Fibroblast of upper back skin (primary cell): ENCODE measurements at regions not wholly inside any gene's neighbourhood (a gene's known extent, or its start where the extent isn't known, plus 50 kb on each side); places are given as distances from the start of the nearest gene placed in this dataset.

Source experiments
- DNase-seq: peaks from one replicate; pipeline ENCODE4 v3.0.0-alpha.2; 2013

DNA sequence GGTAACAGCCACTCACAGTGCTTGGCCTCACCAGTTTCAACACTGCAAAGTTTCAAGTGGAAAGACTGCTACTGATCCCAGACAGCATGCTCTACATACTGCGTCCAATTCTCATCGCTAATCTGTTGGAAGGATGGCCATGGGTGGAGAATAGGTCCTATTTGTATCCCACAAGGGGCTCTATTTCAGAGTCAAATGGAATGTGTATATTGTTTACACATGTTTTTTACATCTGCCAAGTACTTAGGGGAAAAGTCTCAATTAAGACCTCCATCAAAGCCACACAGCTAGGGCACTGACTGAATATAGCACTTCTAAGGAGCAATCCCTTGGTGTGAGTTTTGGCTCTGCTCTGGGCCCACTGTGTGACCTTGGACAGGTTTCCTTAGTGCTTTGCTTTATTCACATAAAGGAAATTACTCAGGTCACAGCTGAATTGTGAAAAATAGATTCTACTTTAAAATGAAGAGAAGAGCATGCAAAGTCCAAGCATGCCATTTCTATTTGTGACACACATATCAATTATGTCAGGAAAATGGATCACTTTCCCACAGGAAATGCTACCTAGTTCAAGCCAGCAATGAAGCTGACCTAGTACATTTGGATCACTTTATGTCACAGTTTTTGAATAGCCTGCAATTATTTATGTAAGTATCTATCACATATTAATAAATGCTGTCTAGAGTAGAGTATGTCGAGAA is 112.9 kb upstream of the STK17B start:
- DNase-seq = peak; percentile 21

DNA sequence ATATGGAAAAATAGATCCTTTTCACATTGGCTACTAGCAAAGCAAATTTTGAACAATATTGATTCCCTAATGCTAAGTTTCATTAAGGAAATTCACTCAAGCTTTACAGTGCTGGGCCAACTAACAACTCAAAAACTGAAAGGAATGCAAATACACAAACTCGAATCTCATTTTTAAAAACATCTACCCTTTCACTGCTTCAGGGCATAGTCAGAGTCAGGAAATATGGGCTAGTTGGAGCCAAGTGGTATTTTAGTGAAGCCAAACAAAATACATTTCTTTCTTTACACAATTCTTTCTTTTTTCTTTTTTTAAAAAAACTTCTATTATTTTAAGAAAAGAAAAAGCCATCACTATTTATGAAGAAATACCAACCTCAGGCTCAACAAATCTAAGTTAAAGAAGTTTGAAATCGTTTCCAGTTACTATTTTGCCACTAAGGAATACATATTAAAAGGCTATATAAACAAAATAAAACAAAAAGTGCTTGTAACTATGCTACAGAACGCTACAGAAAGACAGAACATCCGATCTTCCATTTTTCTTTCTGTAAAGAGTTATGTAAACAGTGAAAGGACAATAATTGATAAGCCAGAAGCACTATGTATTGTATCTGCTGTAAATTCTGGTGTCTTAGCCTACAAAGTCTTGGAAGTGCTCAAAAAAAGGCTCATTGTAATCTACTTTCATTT is 113.6 kb upstream of the STK17B start:
- no peak for DNase-seq

DNA sequence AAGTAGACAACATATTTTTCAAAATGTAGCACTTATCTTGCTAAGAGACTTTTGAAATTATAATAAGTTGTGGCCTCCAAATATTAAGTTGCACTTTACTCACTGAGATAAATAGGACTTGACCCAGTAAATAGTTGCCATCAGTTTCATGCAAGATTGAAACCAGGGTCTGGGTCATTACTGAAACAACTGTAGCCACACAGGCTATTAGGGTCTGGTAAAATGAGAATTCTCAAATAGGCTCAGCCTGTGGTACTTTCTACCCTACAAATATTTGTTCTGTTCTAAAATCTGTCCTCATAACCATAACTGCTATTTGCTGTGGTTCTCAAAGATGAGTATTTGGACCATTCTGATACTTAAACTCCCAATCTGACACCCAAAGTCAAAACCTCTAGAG is 115.4 kb upstream of the STK17B start:
- DNase-seq = no peak

DNA sequence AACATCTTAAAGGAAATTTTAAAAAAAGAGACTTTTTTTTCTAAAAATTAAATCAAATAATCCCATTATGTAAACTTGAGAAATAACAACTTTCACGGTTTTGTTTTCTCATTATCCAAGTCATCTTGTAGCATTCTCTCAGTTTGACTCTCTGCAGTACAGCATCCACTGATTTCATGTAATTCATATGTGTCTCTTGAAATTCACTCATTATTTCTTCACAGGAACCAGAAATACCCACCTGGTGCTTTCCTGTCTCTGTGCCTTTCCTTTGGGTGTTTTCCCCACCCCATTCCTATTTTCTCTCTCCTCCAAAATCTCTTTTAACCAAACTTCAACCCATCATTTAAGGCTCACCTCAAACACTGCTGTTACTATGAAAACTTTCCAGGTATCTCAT is 116.1 kb upstream of the STK17B start:
- no peak for DNase-seq

DNA sequence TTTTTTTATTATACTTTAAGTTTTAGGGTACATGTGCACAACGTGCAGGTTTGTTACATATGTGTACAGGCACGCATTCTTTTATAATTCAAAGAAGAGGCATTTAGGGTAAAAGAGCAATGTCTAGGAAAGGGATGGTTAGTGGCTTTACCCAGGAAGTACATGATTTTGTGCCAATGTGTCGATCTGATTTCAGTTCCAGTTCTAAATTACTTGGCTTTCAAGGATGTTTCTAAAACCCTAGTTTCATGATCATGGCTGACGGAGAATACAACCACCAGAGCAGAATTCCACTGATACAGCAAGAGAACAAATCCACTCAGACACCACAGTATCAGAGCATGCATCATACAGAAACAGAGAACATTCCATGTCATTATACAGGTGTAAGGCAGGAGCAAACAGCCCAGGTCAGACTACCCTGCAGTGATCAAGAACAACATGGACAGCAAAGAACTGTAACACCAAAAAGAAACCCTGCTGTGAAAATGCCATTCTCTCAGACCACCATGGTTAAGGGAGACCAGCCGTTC is 116.7 kb upstream of the STK17B start:
- DNase-seq = no peak

DNA sequence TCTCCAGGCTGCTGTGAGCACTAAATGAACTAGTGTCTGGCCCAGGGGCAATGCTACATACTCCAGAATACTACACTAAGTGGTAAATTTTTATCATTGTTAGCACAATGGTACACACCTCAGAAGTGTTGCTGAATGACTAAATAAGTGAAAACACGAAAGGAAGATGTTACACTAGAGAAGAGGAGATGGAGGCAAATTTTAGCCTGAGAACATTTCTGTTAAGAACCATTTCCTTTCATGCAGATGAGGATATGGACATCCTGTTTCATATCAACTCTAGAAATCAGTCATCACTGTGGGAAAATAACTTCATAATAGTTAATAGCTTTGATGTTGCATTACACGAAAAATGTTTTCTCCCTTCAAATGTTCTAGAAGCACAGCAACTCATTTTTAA is 117.6 kb upstream of the STK17B start:
- no peak for DNase-seq

DNA sequence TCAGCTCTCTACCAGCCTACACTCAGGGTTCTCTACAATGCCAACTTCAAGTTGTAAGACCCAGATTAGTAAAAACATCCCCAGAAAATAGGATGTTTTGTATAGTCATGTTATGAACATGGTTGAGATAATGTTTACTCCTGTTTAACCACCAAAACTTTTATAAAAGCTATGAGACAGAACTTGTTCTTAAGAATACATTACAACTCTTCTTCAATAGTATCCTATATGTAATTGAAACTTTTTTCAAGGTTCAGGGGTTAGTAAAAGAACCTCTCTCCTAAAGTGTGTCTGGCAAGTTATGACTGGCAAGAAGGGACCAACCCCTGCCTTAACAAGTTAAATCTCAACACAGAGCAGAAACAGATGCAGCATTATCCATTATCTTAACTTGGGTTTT is 118.8 kb upstream of the STK17B start:
- no peak for DNase-seq

DNA sequence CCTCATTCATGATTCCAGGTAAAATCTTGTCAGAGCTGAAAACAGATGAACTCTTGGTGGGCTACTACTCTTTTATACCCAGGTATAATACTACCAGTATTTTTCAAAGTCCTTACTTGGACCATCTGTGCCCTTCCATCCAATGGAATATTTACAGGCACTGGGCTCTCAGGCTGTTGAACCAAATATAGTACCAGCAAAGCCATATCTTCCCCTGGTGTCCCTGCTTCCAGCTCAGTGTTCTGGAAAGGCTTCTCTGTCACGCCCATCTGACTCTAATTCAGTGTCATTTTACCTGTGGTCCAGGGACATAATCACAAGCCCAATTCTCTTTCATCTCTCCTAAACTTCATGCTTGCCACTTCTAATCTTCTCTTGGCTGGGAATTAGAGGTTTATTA is 119.2 kb upstream of the STK17B start:
- no peak for DNase-seq

DNA sequence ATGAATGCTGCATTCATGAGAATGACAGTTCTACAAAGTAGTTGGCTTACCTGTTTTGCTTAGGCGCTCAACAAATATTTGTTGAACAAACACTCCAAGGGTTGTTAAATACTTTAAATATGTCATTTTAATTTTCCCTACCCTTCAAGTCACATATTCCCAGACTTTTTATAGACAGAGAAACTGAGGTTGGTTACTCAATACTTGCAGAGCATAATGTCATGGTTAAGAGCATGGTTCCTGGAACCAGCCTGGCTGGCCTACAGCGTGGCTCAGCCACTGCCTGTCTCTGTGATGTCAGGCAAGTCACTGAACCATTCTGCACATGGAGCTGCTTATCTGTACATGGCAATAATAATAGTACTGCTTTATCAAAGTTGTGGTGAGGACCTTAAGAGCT is 120.0 kb upstream of the STK17B start:
- DNase-seq = no peak

DNA sequence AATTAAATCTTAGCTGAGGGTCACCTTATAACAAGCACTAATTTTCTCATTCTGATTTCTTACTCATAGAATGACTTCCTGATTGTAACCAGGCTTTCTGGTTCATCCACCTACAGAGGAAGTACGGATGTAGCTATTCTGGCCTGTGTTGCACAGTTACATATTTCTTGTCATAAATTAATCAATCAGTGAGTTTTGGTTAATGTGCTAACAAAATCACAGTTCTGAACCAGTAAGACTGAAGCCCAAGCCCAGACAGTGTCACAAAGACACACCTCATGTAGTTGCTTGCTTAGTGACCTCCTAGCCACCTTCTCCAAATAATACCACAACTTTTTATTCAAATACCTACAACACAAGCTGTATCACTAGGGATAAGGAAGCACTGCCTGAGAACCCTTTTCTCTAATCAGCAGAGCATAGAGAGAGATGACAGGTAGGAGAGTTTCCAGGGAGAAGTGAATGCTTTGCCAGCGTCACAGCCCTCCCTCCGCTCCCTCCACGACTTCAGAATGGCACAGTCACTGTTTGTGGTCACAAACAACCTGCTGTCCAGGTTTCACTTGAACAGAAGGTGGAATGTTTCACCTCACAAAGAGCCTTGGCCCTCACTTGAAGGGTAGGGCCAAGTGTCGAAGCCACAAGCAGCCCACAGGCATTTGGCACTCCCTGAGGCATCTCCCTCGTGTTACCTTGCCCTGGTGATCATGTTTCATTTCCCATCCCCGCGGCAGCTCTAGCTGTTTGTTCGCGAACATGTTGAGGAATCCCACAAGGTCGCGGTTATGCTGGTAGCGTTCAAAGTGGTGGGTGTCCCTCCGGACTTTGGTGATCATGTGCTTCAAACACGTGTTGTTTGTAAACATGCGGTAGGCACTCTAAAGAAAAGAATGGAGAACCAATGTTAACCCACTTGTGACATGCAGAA is 120.8 kb upstream of the STK17B start:
- DNase-seq = peak; percentile 38

DNA sequence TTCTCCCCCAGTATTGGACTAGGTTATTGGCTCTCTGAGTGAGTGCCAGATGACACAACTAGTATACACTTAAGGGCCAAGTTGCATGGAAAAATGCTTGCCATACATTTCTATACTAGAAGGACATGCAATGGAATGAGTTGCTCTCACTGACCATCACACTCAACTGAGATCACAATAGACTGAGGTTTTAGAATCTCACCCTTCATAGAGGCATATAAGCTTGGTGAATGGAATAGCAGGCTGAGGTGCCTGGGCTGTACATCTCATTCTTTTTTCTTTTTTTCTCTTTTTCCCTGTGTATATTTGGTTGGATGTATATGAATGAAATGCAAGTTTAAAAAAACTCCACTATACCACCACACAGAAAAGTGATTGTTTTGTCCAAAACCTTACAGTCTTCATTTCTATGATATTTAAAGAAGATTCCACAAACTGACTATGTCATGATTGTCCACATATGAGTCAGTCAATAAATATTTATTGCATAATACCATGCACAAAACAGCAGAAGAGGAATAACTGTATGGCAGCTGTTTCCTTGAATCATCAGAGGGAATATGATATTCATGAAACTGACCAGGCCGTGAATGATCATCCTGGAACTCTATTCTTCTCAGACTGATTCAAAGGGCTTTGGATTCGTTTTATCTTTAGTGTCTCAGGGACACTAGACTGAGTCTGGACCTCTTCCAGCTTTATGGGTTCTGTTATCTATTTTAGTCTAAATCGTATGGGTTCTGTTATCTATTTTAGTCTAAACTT is 122.6 kb upstream of the STK17B start:
- DNase-seq = peak; percentile 89

DNA sequence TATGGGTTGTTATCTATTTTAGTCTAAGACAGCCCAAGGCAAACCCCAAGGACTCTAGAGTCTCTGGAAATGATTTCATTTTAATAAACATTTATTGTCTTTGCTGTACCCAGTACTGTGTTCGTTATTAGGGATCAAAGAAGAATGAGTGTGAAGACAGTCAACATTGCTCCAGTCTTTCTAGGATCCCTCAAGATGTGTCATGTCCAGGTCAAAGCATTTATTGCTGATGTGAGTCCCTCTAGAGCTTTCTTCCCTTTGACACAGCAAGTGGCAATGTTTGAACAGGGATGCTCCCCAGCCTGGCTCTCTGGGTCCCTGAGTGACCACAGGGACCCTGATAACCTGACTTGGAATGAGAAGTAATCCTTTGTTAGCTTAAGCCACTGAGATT is 123.1 kb upstream of the STK17B start:
- DNase-seq = no peak

DNA sequence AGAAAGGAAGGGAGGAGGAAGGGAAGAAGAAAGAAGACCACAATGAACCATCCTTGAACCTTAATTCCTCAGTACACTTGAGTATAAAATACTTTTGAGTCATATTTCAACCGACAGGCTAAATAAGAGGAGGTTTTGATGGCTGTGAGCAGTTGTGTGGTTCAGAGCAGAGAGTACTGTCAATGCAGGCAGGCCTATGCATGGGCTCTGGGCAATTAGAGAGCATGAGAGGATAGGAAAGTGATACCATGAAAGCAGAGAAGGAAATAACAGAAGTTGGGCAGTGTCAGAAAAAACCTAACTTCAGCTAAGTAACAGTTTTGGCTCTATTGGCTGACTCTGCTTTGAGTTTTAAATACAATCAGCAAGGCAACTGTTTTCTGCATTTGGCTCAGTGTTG is 123.6 kb upstream of the STK17B start:
- DNase-seq = no peak

DNA sequence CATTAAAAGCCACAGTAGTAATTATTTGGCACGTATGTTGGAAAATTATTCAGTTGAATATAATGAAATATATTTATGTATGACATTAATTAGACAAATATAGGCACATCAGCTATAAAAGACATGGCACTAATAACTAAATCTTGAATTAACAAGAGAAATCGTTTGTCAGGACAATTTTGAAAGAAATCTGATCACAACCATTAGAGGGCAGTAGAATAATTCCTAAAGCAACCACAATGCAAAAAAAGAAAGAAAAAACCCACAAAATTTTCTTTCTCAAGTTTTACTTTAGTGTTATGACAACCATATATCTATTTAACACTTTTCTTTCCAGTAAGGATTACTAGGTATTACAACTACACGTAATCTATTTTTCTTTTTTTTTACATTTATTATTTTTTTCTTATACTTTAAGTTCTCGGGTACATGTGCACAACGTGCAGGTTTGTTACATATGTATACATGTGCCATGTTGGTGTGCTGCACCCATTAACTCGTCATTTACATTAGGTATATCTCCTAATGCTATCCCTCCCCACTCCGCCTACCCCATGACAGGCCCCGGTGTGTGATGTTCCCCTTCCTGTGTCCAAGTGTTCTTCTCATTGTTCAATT is 126.8 kb upstream of the STK17B start:
- DNase-seq = peak; percentile 37

DNA sequence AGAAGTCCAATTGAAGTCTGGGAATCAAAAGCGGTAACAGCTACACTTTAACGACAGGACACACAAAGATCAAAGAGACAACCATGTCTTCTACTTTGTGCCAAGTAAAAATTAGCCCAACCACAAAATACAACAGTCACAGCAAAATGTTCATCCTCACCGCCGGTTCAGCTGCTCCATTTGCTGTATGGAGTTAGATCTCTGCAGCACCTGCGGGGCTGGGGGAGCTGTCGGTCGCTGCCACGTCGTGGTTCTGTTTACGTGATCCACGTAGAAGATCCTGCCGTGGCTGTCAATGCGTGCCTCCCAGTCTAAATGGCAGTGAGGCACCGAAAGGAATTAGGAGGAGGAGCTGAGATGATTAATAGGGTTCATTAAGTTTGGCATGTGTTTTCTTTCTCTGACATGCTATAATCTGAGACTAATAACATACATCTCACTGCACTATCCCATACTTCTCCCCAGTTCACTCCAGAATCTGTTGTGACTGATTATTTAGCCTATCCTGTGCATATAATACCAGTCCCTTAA is 136.5 kb upstream of the STK17B start:
- DNase-seq = peak; percentile 41

DNA sequence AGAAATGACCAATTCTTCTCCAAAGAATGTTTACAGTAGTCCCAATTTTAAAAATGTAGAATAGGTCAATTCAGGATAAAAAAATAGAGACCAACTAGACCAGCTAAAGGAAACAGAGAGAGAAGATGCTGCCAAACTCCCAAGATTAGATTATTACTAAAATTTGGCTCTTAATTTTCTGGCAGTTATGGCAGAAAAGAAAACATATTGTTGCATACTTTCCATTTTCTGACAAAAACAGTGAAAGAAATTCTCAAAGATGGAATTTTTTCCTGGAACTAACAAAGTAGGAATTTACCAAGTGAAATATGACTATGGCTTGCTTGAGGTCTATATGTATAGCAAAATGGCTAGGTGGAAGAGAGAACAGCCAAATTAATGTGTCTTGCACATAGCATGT is 138.3 kb upstream of the STK17B start:
- DNase-seq = peak; percentile 45

DNA sequence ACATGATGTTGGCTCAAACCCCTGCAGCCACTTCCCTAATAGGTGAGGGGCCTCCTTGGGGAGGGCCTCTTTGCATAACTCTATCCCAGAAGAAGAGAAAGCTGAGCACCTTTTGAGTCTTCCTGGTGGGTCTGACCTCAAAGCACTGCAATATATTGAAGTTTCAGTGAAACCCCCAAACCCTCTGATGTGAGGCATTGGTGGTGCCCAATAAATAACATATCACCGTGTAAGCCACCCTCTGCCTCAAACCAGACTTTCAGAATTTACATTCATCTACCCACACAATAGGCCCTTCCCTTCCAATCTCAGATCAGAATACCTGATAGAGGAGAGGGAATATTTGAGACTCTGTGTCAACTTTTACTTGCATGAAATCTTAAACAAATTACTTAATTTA is 142.8 kb upstream of the STK17B start:
- DNase-seq = no peak

DNA sequence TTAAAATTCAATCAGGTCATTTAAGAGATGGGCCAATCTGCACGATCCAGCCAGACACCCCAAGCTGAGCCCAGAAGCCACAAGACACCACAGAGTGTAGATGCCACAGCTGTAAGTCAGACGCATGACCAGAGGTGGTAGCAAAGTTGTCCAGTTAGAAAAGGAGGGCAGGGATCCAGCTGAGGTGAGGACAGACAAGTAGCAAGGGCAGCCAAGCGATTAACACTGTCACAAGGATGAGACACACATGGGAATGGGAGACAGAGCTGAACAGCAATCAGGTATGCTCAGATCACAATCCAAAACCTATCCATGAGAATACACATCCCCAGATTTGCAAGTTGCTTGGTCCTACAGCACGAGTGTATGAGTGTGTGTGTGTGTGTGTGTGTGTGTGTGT is 143.4 kb upstream of the STK17B start:
- DNase-seq = peak; percentile 60

DNA sequence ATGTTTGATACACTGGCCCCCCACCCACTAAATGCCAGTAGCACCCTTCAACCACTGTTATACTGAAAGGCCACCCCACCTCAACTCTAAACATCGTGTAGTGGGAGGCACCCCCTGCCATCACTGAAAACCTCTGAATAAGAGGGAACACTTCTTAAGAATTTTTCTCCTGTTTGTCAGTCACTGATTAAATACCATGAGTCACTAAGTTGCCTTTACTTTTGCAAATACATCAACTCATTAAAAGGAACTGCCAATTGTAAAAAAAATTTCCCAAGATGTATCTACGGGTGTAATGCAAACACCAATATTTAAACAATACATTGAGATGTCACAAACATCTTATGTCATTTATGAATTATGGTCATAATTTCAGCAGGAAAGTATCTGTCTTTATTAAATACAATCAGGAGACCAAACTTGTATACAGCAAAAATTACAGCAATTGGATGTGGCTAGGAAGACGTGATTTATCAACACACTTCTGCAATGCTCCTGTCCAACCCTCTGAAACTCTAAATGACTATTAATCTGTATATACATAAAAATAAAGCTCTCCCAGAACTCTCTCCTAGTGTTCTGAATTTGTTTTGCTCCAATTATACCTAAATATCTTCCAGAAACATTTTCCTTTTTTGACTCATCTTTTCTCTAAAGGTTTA is 144.1 kb upstream of the STK17B start:
- DNase-seq = peak; percentile 52

DNA sequence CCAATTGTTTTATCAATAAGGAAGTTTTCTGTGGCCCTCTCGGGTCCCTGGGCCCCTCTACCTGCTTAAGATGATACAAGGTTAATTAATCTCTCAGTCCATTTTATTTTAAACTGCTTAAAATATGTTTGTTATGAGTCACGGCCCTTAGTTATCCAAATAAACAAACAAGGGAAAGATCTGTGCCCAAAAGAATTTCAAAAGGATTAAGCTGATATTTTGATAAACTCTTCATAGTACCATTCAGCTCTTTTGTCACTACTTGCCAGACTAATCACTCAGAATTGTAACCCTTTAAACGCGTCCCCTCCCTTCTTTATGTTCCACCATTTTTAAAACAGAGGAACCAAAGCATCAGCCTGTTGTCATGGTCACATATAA is 144.7 kb upstream of the STK17B start:
- DNase-seq = no peak
